PC-9 (cell line): ENCODE measurements at regions not wholly inside any gene's neighbourhood (a gene's known extent, or its start where the extent isn't known, plus 50 kb on each side); places are given as distances from the start of the nearest gene placed in this dataset.
"Not testable (repeated sequence)": the region's sequence is repeated elsewhere in the genome, so short reads cannot be mapped to it uniquely, and the experiment has no call there.

Source experiments
- CTCF ChIP-seq: fragments of 200-600 bp; sonication (generic); conservative IDR thresholded peaks from 2 replicates; pipeline ENCODE4 v1.6.1; 2017; ENCODE audit warnings: mixed run types, antibody characterized with exemption, mild to moderate bottlenecking, moderate library complexity
- EZH2 ChIP-seq: fragments of 200-600 bp; sonication (generic); IDR thresholded peaks from 2 replicates; pipeline ENCODE4 v1.8.0; 2017; ENCODE audit warnings: antibody characterized with exemption, low read depth

- TF ChIP-seq EZH2, CTCF: not testable (repeated sequence)
These were observed 194.8 kb downstream of the LAT start for GRCh38 chr16:29179401-29180205.
